ENCODE measurements at regions not wholly inside any gene's neighbourhood (a gene's known extent, or its start where the extent isn't known, plus 50 kb on each side); places are given as distances from the start of the nearest gene placed in this dataset.

- DNase-seq (no peak), ATAC-seq (no peak)
- Histone ChIP-seq H3K9me3 (ENCODE audit: control insufficient read depth, low read length) (no peaks in the 10 kb centered on the region), H3K27ac (ENCODE audit: low read length) (no peak overlapping the region), H3K4me3 (ENCODE audit: low read length) (no peak overlapping the region), H3K27me3 (ENCODE audit: control insufficient read depth, insufficient read depth) (no peaks in the 10 kb centered on the region), H3K4me1 (ENCODE audit: control insufficient read depth, insufficient read depth, low read length) (no peaks in the 10 kb centered on the region)
- WGBS, result 88% methylated on average over 16 of the region's 16 CpGs
- intact Hi-C loops (cut with DNase I), result no loop called here
Measured at GRCh38 chr6:163729127-163729872, 314.8 kb downstream of the QKI start.

- Histone ChIP-seq H3K9me3 (ENCODE audit: control insufficient read depth, low read length) (no peaks in the 10 kb centered on the region), H3K4me3 (ENCODE audit: low read length) (no peak overlapping the region), H3K27me3 (ENCODE audit: control insufficient read depth, insufficient read depth) (no peaks in the 10 kb centered on the region), H3K4me1 (ENCODE audit: control insufficient read depth, insufficient read depth, low read length) (no peaks in the 10 kb centered on the region), H3K27ac (ENCODE audit: low read length) (no peak overlapping the region)
- intact Hi-C loops (cut with DNase I), result no loop called here
- whole genome bisulfite sequencing, result 77% methylated on average over 13 of the region's 13 CpGs
- ATAC-seq (no peak), DNase-seq (no peak)
Measured at GRCh38 chr6:163728442-163729126, 314.1 kb downstream of the QKI start.

- Histone ChIP-seq H3K4me1 (ENCODE audit: control insufficient read depth, insufficient read depth, low read length) (no peaks in the 10 kb centered on the region), H3K27ac (ENCODE audit: low read length) (no peak overlapping the region), H3K4me3 (ENCODE audit: low read length) (no peak overlapping the region), H3K27me3 (ENCODE audit: control insufficient read depth, insufficient read depth) (no peaks in the 10 kb centered on the region), H3K9me3 (ENCODE audit: control insufficient read depth, low read length) (no peaks in the 10 kb centered on the region)
- DNase-seq, result no peak
- intact Hi-C loops (cut with DNase I), result no loop called here
- no peak for ATAC-seq
- WGBS, result 90% methylated on average over 14 of the region's 14 CpGs
Measured at GRCh38 chr6:163726037-163726695, 311.6 kb downstream of the QKI start.

- ATAC-seq (no peak), DNase-seq (no peak)
- H3K4me1 ChIP-seq (ENCODE audit: control insufficient read depth, insufficient read depth, low read length), result no peaks in the 10 kb centered on the region
- H3K9me3 ChIP-seq (ENCODE audit: control insufficient read depth, low read length), result no peaks in the 10 kb centered on the region
- H3K27ac ChIP-seq (ENCODE audit: low read length), result no peak overlapping the region
- no peak overlapping the region for H3K4me3 ChIP-seq (ENCODE audit: low read length)
- H3K27me3 ChIP-seq (ENCODE audit: control insufficient read depth, insufficient read depth), result no peaks in the 10 kb centered on the region
- 80% methylated on average over 19 of the region's 19 CpGs for WGBS
- intact Hi-C loops (cut with DNase I), result no loop called here
Measured at GRCh38 chr6:163725008-163725941, 310.8 kb downstream of the QKI start.

GRCh38 chr6:163724196-163724595, 309.7 kb downstream of the QKI start:
- intact Hi-C loops (cut with DNase I), result no loop called here
- 87% methylated on average over 8 of the region's 8 CpGs for WGBS
- no peaks in the 10 kb centered on the region for H3K4me1 ChIP-seq (ENCODE audit: control insufficient read depth, insufficient read depth, low read length)
- ATAC-seq (no peak), DNase-seq (no peak)
- no peak overlapping the region for H3K27ac ChIP-seq (ENCODE audit: low read length)
- no peak overlapping the region for H3K4me3 ChIP-seq (ENCODE audit: low read length)
- H3K27me3 ChIP-seq (ENCODE audit: control insufficient read depth, insufficient read depth), result no peaks in the 10 kb centered on the region
- no peaks in the 10 kb centered on the region for H3K9me3 ChIP-seq (ENCODE audit: control insufficient read depth, low read length)

GRCh38 chr6:163723759-163724158, 309.2 kb downstream of the QKI start:
- no peaks in the 10 kb centered on the region for H3K4me1 ChIP-seq (ENCODE audit: control insufficient read depth, insufficient read depth, low read length)
- no peaks in the 10 kb centered on the region for H3K9me3 ChIP-seq (ENCODE audit: control insufficient read depth, low read length)
- H3K27ac ChIP-seq (ENCODE audit: low read length), result no peak overlapping the region
- 93% methylated on average over 8 of the region's 8 CpGs for WGBS
- no peaks in the 10 kb centered on the region for H3K27me3 ChIP-seq (ENCODE audit: control insufficient read depth, insufficient read depth)
- DNase-seq (no peak), ATAC-seq (no peak)
- no peak overlapping the region for H3K4me3 ChIP-seq (ENCODE audit: low read length)
- intact Hi-C loops (cut with DNase I), result no loop called here

GRCh38 chr6:163721922-163722692, 307.6 kb downstream of the QKI start:
- intact Hi-C loops (cut with DNase I), result no loop called here
- WGBS, result 89% methylated on average over 13 of the region's 13 CpGs
- ATAC-seq, result no peak

GRCh38 chr6:163721435-163721834, 306.9 kb downstream of the QKI start:
- no peaks in the 10 kb centered on the region for H3K27me3 ChIP-seq (ENCODE audit: control insufficient read depth, insufficient read depth)
- DNase-seq (no peak), ATAC-seq (no peak)
- no peak overlapping the region for H3K4me3 ChIP-seq (ENCODE audit: low read length)
- no peaks in the 10 kb centered on the region for H3K4me1 ChIP-seq (ENCODE audit: control insufficient read depth, insufficient read depth, low read length)
- intact Hi-C loops (cut with DNase I), result no loop called here
- WGBS, result 66% methylated on average over 1 of the region's 1 CpG
- no peaks in the 10 kb centered on the region for H3K9me3 ChIP-seq (ENCODE audit: control insufficient read depth, low read length)
- no peak overlapping the region for H3K27ac ChIP-seq (ENCODE audit: low read length)

More at GRCh38 chr6:163721922-163722692, 307.6 kb downstream of the QKI start:
- Histone ChIP-seq H3K27me3 (ENCODE audit: control insufficient read depth, insufficient read depth) (no peaks in the 10 kb centered on the region), H3K4me3 (ENCODE audit: low read length) (no peak overlapping the region), H3K27ac (ENCODE audit: low read length) (no peak overlapping the region), H3K4me1 (ENCODE audit: control insufficient read depth, insufficient read depth, low read length) (no peaks in the 10 kb centered on the region), H3K9me3 (ENCODE audit: control insufficient read depth, low read length) (no peaks in the 10 kb centered on the region)
- DNase-seq, result no peak

- Histone ChIP-seq H3K4me3 (ENCODE audit: low read length) (no peak overlapping the region), H3K4me1 (ENCODE audit: control insufficient read depth, insufficient read depth, low read length) (no peaks in the 10 kb centered on the region), H3K9me3 (ENCODE audit: control insufficient read depth, low read length) (no peaks in the 10 kb centered on the region), H3K27me3 (ENCODE audit: control insufficient read depth, insufficient read depth) (no peaks in the 10 kb centered on the region), H3K27ac (ENCODE audit: low read length) (no peak overlapping the region)
- intact Hi-C loops (cut with DNase I), result no loop called here
- DNase-seq (no peak), ATAC-seq (no peak)
- 79% methylated on average over 4 of the region's 4 CpGs for WGBS
Measured at GRCh38 chr6:163720460-163721235, 306.1 kb downstream of the QKI start.

- DNase-seq (no peak), ATAC-seq (no peak)
- 62% methylated on average over 5 of the region's 5 CpGs for WGBS
- Histone ChIP-seq H3K9me3 (ENCODE audit: control insufficient read depth, low read length) (no peaks in the 10 kb centered on the region), H3K4me3 (ENCODE audit: low read length) (no peak overlapping the region), H3K4me1 (ENCODE audit: control insufficient read depth, insufficient read depth, low read length) (no peaks in the 10 kb centered on the region), H3K27ac (ENCODE audit: low read length) (no peak overlapping the region), H3K27me3 (ENCODE audit: control insufficient read depth, insufficient read depth) (no peaks in the 10 kb centered on the region)
- intact Hi-C loops (cut with DNase I), result no loop called here
Measured at GRCh38 chr6:163720005-163720404, 305.5 kb downstream of the QKI start.

Data from right cardiac atrium (tissue), 5 donors.